Epithelial cell of prostate (primary cell): ENCODE measurements at regions not wholly inside any gene's neighbourhood (a gene's known extent, or its start where the extent isn't known, plus 50 kb on each side); places are given as distances from the start of the nearest gene placed in this dataset.
"Not testable (repeated sequence)": the region's sequence is repeated elsewhere in the genome, so short reads cannot be mapped to it uniquely, and the experiment has no call there.

Experiments
- DNase-seq: peaks from one replicate; pipeline ENCODE4 v3.0.0-alpha.2; 2011; ENCODE audit warnings: low read depth, low spot score
- H3K27ac ChIP-seq: fragments of 450-650 bp; 2 replicates; pipeline ENCODE4 v1.5.1; 2017; ENCODE audit warnings: mild to moderate bottlenecking

- no peak for DNase-seq
Measured at GRCh38 chr6:148602136-148602535, 144.7 kb upstream of the UST start.

GRCh38 chr6:148608199-148608951 lies 138.5 kb upstream of the UST start:
- H3K27ac ChIP-seq, result no peak overlapping the region
- no peak for DNase-seq

More at GRCh38 chr6:148602136-148602535, 144.7 kb upstream of the UST start:
- H3K27ac ChIP-seq, result no peak overlapping the region

GRCh38 chr6:148611213-148611612 lies 135.6 kb upstream of the UST start:
- H3K27ac ChIP-seq, result no peak overlapping the region
- DNase-seq, result peak; percentile 33

GRCh38 chr6:148612043-148612442 lies 134.8 kb upstream of the UST start:
- DNase-seq, result no peak

GRCh38 chr6:148614602-148615001 lies 132.2 kb upstream of the UST start:
- no peak for DNase-seq
- no peak overlapping the region for H3K27ac ChIP-seq

More at GRCh38 chr6:148612043-148612442, 134.8 kb upstream of the UST start:
- no peak overlapping the region for H3K27ac ChIP-seq

GRCh38 chr6:148616841-148617240 lies 130.0 kb upstream of the UST start:
- no peak overlapping the region for H3K27ac ChIP-seq
- DNase-seq, result no peak

GRCh38 chr6:148617530-148617929 lies 129.3 kb upstream of the UST start:
- no peak for DNase-seq
- H3K27ac ChIP-seq, result no peak overlapping the region

GRCh38 chr6:148619891-148620290 lies 126.9 kb upstream of the UST start:
- no peak for DNase-seq
- no peak overlapping the region for H3K27ac ChIP-seq

- H3K27ac ChIP-seq, result no peak overlapping the region
- no peak for DNase-seq
Measured at GRCh38 chr6:148620579-148621298, 126.1 kb upstream of the UST start.

GRCh38 chr6:148625609-148626008 lies 121.2 kb upstream of the UST start:
- H3K27ac ChIP-seq, result no peak overlapping the region
- DNase-seq, result no peak

GRCh38 chr6:148628251-148628650 lies 118.6 kb upstream of the UST start:
- DNase-seq, result no peak
- no peak overlapping the region for H3K27ac ChIP-seq

- H3K27ac ChIP-seq, result no peak overlapping the region
- DNase-seq, result no peak
Measured at GRCh38 chr6:148629181-148629580, 117.6 kb upstream of the UST start.

- H3K27ac ChIP-seq, result no peak overlapping the region
- no peak for DNase-seq
Measured at GRCh38 chr6:148629592-148630465, 117.0 kb upstream of the UST start.

GRCh38 chr6:148635070-148635743 lies 111.6 kb upstream of the UST start:
- no peak overlapping the region for H3K27ac ChIP-seq
- DNase-seq, result no peak

- not testable (repeated sequence) for DNase-seq, H3K27ac ChIP-seq
Measured at GRCh38 chr6:148641836-148642235, 105.0 kb upstream of the UST start.

GRCh38 chr6:148643208-148643607 lies 103.6 kb upstream of the UST start:
- DNase-seq, H3K27ac ChIP-seq: not testable (repeated sequence)

- not testable (repeated sequence) for H3K27ac ChIP-seq, DNase-seq
Measured at GRCh38 chr6:148645049-148645448, 101.8 kb upstream of the UST start.

- H3K27ac ChIP-seq, result no peak overlapping the region
Measured at GRCh38 chr6:148648754-148649453, 97.9 kb upstream of the UST start.

GRCh38 chr6:148649454-148649963 lies 97.3 kb upstream of the UST start:
- H3K27ac ChIP-seq, result no peak overlapping the region
- no peak for DNase-seq

More at GRCh38 chr6:148648754-148649453, 97.9 kb upstream of the UST start:
- DNase-seq, result no peak
